Keratinocyte (primary cell): ENCODE measurements at regions not wholly inside any gene's neighbourhood (a gene's known extent, or its start where the extent isn't known, plus 50 kb on each side); places are given as distances from the start of the nearest gene placed in this dataset.

ENCODE experiments used
- DNase-seq: peaks from one replicate; pipeline ENCODE4 v3.0.0-alpha.2; 2011; ENCODE audit warnings: low read depth, missing footprints, low spot score
- FAIRE-seq: peaks from 2 replicates; lab custom pipeline; 2011; peaks lifted over from hg19 to GRCh38; lab: Jason Lieb, UNC
- H2AFZ ChIP-seq: 2 replicates; pipeline ENCODE4 v1.6.0; 2012; ENCODE audit warnings: low read length, control low read depth, inconsistent platforms; ENCODE audit not compliant: control insufficient read depth
- H3K27ac ChIP-seq: 2 replicates; pipeline ENCODE4 v1.5.1; 2011; ENCODE audit warnings: low read length; ENCODE audit not compliant: control insufficient read depth, insufficient read depth
- H3K27me3 ChIP-seq: 3 replicates; pipeline ENCODE4 v1.6.0; 2011; ENCODE audit warnings: low read length; ENCODE audit not compliant: control insufficient read depth, insufficient read depth; ENCODE audit errors: extremely low read depth
- H3K36me3 ChIP-seq, 2 experiments: 2 replicates in 1 of 2; 3 replicates in 1 of 2; pipeline ENCODE4 v1.5.1; 2011; ENCODE audit warnings: low read length in 2 of 2, mild to moderate bottlenecking in 1 of 2; ENCODE audit not compliant: control insufficient read depth in 2 of 2, insufficient read depth in 2 of 2; ENCODE audit errors: extremely low read depth in 1 of 2
- H3K4me1 ChIP-seq: 3 replicates; pipeline ENCODE4 v1.5.1; 2011; ENCODE audit warnings: low read length; ENCODE audit not compliant: control insufficient read depth, insufficient read depth; ENCODE audit errors: extremely low read depth
- H3K4me2 ChIP-seq: 3 replicates; pipeline ENCODE4 v1.6.0; 2011; ENCODE audit warnings: low read depth, low read length; ENCODE audit not compliant: control insufficient read depth, insufficient read depth; ENCODE audit errors: extremely low read depth
- H3K4me3 ChIP-seq, 3 experiments: fragments of 200-600 bp in 1 of 3; sonication (generic) in 1 of 3; 2 replicates in 2 of 3; 3 replicates in 1 of 3; pipeline ENCODE4 v1.5.1; 2011 to 2016; ENCODE audit warnings: low read length in 3 of 3, mild to moderate bottlenecking in 3 of 3, control low read depth in 2 of 3, inconsistent platforms in 1 of 3, low read depth in 1 of 3, mixed read lengths in 1 of 3, mixed run types in 1 of 3, moderate library complexity in 1 of 3; ENCODE audit not compliant: control insufficient read depth in 2 of 3, insufficient read depth in 2 of 3; ENCODE audit errors: extremely low read depth in 1 of 3
- H3K79me2 ChIP-seq: 2 replicates; pipeline ENCODE4 v1.6.0; 2012; ENCODE audit warnings: low read length; ENCODE audit not compliant: control insufficient read depth, insufficient read depth
- H3K9ac ChIP-seq: 3 replicates; pipeline ENCODE4 v1.6.0; 2011; ENCODE audit warnings: low read length; ENCODE audit not compliant: control insufficient read depth, insufficient read depth; ENCODE audit errors: extremely low read depth
- H3K9me1 ChIP-seq: 3 replicates; pipeline ENCODE4 v1.6.0; 2011; ENCODE audit warnings: low read length; ENCODE audit not compliant: control insufficient read depth, insufficient read depth; ENCODE audit errors: extremely low read depth
- H3K9me3 ChIP-seq: 2 replicates; pipeline ENCODE4 v1.5.1; 2012; ENCODE audit warnings: low read depth, low read length; ENCODE audit not compliant: control insufficient read depth
- H4K20me1 ChIP-seq: 3 replicates; pipeline ENCODE4 v1.6.0; 2011; ENCODE audit warnings: low read length; ENCODE audit not compliant: control insufficient read depth, insufficient read depth; ENCODE audit errors: extremely low read depth
- EZH2 ChIP-seq: IDR thresholded peaks from one replicate; pipeline ENCODE4 v1.6.1; 2012; ENCODE audit warnings: inconsistent platforms, mild to moderate bottlenecking, low read length, moderate library complexity
- dilution Hi-C: fragments of 300-500 bp; cut with MboI; formaldehyde crosslinking; loops from one replicate; pipeline ENCODE4 v1.7.0; 2020; ENCODE audit warnings: low sequenced_read_pairs; ENCODE audit not compliant: extremely low pct_ligation_motif_present
- TF ChIP-seq, protein P1 (sequence below), 3 experiments: IDR thresholded peaks in 1 of 3; conservative IDR thresholded peaks in 1 of 3; optimal IDR thresholded peaks in 1 of 3; 2 replicates in 2 of 3; 3 replicates in 1 of 3; pipeline versions ENCODE3 to v1.5.1; 2011; ENCODE audit warnings: low read length in 3 of 3, mild to moderate bottlenecking in 3 of 3, moderate library complexity in 2 of 3, control low read depth in 1 of 3, inconsistent platforms in 1 of 3; ENCODE audit not compliant: insufficient read depth in 2 of 3; ENCODE audit errors: extremely low read depth in 1 of 3

DNA sequence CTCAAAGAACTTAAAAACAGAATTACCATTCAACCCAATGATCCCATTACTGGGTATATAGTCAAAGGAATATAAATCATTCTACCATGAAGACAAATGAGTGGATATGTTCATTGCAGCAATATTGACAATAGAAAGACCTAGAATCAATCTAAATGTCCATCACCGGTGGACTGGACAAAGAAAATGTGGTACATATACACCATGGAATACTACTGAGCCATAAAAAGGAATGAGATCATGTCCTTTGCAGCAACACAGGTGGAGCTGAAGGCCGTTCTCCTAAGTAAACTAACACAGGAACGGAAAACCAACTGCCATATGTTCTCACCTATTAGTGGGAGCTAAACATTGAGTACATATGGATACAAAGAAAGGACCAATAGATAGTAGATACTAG is 576.7 kb upstream of the CITED2 start:
- Histone ChIP-seq H3K27ac (no peak overlapping the region), H3K9ac (no peak overlapping the region), H4K20me1 (no peaks in the 10 kb centered on the region), H3K4me1 (no peaks in the 10 kb centered on the region), H3K4me3 (no peak overlapping the region), H3K4me2 (no peak overlapping the region), H2AFZ (no peak overlapping the region), H3K79me2 (no peaks in the 10 kb centered on the region), H3K9me3 (no peaks in the 10 kb centered on the region), H3K27me3 (no peaks in the 10 kb centered on the region), H3K36me3 (no peaks in the 10 kb centered on the region), H3K9me1 (no peaks in the 10 kb centered on the region)
- FAIRE-seq (no peak), DNase-seq (no peak)
- dilution Hi-C loops, result no loop called here
- TF ChIP-seq, protein P1, sequence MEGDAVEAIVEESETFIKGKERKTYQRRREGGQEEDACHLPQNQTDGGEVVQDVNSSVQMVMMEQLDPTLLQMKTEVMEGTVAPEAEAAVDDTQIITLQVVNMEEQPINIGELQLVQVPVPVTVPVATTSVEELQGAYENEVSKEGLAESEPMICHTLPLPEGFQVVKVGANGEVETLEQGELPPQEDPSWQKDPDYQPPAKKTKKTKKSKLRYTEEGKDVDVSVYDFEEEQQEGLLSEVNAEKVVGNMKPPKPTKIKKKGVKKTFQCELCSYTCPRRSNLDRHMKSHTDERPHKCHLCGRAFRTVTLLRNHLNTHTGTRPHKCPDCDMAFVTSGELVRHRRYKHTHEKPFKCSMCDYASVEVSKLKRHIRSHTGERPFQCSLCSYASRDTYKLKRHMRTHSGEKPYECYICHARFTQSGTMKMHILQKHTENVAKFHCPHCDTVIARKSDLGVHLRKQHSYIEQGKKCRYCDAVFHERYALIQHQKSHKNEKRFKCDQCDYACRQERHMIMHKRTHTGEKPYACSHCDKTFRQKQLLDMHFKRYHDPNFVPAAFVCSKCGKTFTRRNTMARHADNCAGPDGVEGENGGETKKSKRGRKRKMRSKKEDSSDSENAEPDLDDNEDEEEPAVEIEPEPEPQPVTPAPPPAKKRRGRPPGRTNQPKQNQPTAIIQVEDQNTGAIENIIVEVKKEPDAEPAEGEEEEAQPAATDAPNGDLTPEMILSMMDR (optimal IDR thresholded peaks at IDR 0.05 in 1 of 3, IDR thresholded peaks at IDR 0.05 in 1 of 3, conservative IDR thresholded peaks at IDR 0.05 in 1 of 3; ENCODE audit: extremely low read depth in 1 of 3, insufficient read depth in 2 of 3, low read length in 3 of 3), result no peak
- TF ChIP-seq EZH2, result no peak

DNA sequence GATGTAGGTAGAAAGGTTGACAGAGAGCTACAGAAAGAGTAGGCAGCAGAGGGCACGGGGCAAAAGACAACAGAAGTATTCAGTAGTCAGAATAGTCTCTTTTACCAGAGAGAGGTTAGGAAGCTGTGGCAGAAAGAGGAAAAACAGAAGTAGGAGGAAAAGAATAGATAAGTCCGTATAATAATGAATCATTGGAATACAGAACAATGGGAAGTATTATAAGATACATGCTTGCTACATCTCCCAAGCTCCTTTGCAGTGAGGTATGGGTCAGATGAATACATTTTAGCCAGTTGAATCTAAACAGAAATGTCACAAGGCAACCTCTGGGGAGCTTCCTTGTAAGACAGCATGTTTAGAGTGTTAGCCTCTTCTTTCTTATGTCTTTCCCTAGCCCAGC is 570.5 kb upstream of the CITED2 start:
- no peak for TF ChIP-seq EZH2
- TF ChIP-seq, protein P1 (optimal IDR thresholded peaks at IDR 0.05 in 1 of 3, IDR thresholded peaks at IDR 0.05 in 1 of 3, conservative IDR thresholded peaks at IDR 0.05 in 1 of 3; ENCODE audit: extremely low read depth in 1 of 3, insufficient read depth in 2 of 3, low read length in 3 of 3), result no peak
- no peaks in the 10 kb centered on the region for H3K9me1 ChIP-seq
- H3K27me3 ChIP-seq, result no peaks in the 10 kb centered on the region
- no peaks in the 10 kb centered on the region for H3K79me2 ChIP-seq
- H3K4me3 ChIP-seq, result no peak overlapping the region
- H3K36me3 ChIP-seq, result no peaks in the 10 kb centered on the region
- H3K27ac ChIP-seq, result no peak overlapping the region
- DNase-seq, result no peak
- dilution Hi-C loops, result no loop called here
- H4K20me1 ChIP-seq, result no peaks in the 10 kb centered on the region
- H3K9me3 ChIP-seq, result no peaks in the 10 kb centered on the region
- no peak overlapping the region for H3K9ac ChIP-seq
- H2AFZ ChIP-seq, result peak overlapping the region; percentile 58
- H3K4me1 ChIP-seq, result peaks cover 10% of the 10 kb centered on the region
- no peak overlapping the region for H3K4me2 ChIP-seq
- no peak for FAIRE-seq
